NAMALWA (cell line): ENCODE measurements at regions not wholly inside any gene's neighbourhood (a gene's known extent, or its start where the extent isn't known, plus 50 kb on each side); places are given as distances from the start of the nearest gene placed in this dataset.

Source experiments
- DNase-seq: peaks from one replicate; pipeline ENCODE4 v3.0.0-alpha.2; 2015; ENCODE audit warnings: low spot score

GRCh38 chr2:172364261-172364660, 63.1 kb upstream of the ITGA6 start:
- no peak for DNase-seq

GRCh38 chr2:172366596-172367150, 60.7 kb upstream of the ITGA6 start:
- no peak for DNase-seq

DNA sequence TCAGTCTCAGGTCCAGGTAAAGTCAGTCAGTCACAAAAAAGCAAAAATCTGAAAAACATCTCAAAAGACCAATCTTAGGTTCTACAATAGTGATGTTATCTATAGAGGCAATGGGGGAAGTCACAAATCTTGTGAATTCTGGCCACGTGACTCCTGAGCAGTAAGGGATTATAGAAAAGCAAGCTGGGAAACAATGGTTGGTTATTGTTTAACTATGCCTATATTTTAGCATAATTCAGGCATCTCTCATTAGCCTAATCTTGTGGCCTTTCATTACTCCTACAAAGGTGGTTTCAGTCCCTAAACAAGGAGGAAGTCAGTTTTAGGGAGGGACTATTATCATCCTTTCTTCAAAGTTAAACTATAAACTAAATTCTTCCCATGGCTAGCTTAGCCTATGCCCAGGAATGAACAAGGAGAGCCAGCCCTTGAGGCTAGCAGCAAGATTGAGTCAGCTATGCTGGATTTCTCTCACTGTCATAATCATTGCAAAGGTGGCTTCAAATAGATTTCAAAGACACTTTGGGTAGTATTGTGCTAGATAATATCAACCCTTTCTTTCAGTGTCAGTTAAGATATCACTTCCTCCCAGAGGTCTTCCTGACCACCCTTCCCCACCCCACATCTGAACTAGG, 56.4 kb upstream of the ITGA6 start:
- DNase-seq: no peak

- no peak for DNase-seq
These were observed 55.0 kb upstream of the ITGA6 start for GRCh38 chr2:172372436-172372835.

- DNase-seq: no peak
These were observed 54.3 kb upstream of the ITGA6 start for GRCh38 chr2:172373076-172373475.

GRCh38 chr2:172373766-172374165, 53.6 kb upstream of the ITGA6 start:
- no peak for DNase-seq

DNA sequence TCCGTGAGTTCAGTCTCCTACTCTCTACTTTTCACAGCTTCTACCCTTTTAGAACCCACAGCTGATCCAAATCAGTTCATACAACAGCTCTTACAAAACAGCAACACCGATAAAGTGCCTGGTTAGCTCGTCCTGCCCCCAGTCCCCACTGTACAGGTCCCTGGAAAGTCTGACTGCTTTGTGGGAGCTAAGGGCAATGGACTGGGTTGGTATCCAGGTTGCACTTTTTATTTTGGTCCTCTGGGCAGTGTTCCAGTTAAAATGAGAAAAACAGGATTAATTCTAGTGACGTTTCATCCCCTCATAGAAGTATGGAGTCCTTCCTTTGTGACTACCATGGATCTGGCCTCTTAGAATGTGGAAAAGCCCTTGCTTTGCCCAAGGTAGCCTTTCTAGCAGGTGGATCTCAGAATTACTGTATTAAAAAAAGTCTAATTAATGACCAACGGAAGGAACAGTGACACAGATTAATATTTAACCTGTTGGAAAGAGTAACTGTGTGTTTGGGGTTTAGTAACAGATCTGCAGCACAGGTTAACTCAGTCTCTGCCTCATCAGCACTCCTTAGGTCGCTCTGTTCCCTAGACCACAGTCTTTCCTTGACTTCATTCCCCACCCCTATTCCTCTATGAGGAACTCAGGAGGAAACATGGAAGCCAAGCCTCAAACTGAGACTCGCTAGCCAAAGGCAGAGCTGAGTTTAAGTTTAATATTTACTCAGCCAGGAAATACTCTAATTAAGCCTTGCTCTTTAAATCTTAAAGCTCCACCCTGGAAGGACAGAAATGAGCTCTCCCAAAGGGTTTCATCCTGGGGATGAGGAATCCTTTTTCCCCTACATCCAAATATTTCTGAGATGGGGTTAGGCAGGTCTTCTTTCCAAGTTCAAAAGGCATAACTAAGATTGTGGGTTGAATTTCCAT, 52.8 kb upstream of the ITGA6 start:
- DNase-seq: no peak

GRCh38 chr2:172375251-172375650, 52.1 kb upstream of the ITGA6 start:
- DNase-seq: no peak

GRCh38 chr2:172376016-172376415, 51.4 kb upstream of the ITGA6 start:
- no peak for DNase-seq

- DNase-seq: no peak
These were observed 50.8 kb upstream of the ITGA6 start for GRCh38 chr2:172376505-172377125.

- DNase-seq: no peak
These were observed 50.0 kb upstream of the ITGA6 start for GRCh38 chr2:172377408-172377807.
